G401.6 (cell line): ENCODE measurements at regions not wholly inside any gene's neighbourhood (a gene's known extent, or its start where the extent isn't known, plus 50 kb on each side); places are given as distances from the start of the nearest gene placed in this dataset.
"Not testable (repeated sequence)": the region's sequence is repeated elsewhere in the genome, so short reads cannot be mapped to it uniquely, and the experiment has no call there.

ENCODE experiments used
- FAIRE-seq: peaks from 2 replicates; lab custom pipeline; 2012; peaks lifted over from hg19 to GRCh38; lab: Jason Lieb, UNC

DNA sequence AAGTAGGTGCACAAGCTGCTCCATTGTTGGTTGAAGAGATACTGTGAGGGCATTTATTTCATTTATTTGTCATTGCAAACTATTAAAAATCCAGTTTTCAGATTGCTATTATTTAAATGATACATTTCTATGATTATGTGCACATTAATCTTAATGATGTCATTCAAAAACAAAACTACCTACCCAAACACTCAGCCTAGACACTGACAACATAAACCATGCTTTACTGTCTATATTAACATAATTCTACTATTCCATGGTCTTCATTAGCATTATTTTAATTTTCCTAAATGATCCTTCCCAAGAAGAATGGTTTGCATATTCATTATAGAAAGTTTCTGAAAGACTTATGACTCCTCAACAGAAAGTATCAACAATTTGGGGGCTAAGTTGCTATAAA, 813.0 kb upstream of the SLITRK5 start:
- no peak for FAIRE-seq

DNA sequence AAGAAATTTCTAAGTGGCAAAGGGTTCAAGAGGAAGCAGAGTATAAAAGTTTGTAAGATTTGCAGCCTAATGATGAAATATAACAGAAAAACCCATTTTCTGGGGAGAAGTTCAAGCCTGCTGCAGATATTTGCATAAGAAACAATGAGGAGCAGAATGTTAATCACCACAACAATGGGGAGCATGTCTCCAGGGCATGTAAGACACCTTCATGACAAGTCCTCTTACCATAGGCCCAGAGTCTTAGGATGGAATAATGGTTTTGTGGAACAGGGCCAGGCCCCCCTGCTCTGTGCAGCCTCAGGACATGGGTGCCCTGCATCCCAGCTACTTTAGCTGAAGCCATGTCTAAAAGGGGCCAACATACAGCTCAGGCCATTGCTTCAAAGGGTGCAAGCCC, 809.0 kb upstream of the SLITRK5 start:
- FAIRE-seq = no peak

DNA sequence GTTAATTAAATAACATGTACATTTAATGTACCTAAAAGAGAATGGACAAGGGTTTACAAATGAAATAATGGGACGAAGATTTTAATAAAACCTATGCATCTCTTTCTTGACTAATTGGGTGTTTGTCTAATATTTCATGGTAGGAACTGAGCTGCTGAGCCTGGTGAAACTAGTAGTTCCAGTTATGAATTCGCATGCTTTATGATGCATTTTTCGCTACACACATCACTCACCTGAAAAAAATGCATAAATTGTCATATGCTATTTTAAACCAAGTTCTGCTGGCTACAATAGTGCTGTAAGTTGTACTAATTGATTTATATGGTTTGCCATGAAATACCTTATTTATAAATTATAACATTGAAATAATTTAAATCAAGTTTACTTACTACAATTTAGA, 806.8 kb upstream of the SLITRK5 start:
- FAIRE-seq = no peak

DNA sequence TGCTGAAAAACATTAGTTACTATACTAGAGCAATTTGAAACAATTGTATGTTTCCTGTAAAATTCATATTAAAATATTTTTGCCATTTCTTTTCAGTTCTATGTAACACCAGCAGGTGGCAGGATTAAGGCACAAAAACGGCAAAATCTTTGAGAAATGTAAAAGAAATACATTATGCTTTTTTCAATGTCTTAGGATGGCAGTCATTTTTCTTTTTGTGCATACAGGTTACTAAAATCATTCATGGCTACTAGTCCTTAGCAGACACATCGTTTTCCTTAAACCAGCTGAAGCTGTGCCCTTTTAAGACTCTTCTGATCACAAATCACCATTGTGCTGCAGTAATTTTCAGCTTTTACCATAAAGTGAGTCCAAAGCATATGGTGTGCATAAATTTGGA, 800.7 kb upstream of the SLITRK5 start:
- peak; percentile 96 for FAIRE-seq

DNA sequence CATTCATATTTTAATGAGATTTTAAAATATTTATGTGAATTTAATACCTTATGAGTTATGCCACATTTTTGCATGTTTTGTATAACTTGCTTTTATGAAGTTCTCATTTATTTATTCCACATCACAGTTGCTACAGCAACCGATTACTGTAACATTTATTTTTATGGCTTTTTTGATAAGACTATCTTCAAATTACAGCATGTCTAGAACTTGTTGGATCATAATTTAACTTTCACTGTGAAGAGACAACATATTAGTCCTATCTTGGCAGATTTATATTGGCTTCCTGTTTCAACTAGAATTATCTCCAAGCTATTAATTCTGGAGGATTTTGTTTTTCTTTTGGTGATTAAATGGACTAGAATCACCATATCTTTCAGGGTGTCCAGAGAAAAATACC, 793.7 kb upstream of the SLITRK5 start:
- FAIRE-seq = no peak

DNA sequence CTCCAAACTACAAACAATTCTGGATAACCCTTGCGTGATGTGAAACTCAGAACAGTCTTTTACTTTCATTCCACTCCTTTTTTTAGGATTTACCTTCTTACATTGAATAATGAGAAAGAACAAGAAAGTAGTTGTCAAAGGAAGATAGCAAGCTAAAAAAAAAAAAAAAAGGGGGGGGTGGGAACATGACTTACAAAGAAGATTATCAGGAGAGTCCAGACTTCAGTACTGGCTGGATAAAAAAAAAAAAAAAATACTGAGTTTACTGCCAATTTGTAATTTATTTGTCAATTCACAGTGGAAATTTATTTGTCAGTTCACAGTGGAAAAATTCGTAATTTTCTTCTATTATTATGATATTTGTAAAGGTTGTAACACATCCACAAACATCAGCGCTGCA, 792.4 kb upstream of the SLITRK5 start:
- FAIRE-seq = no peak

DNA sequence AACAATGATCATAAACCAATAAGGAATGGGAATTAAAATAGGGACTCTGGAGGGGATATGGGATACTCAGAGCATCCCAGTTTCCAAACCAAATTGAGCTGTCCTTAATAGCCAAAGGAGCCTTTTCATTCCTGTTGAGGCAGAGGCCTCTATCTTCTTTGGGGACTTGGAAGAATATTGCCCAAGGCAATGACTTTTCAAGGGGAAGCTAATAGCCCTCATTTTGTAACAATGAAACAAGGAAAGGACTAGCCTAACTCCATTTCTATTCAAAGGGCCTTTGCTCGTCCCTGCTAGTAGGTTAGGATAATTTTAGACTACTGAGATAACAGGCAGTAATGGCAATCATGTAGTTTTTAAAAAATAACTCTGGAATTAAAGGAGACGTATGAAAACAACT, 789.8 kb upstream of the SLITRK5 start:
- FAIRE-seq = no peak

DNA sequence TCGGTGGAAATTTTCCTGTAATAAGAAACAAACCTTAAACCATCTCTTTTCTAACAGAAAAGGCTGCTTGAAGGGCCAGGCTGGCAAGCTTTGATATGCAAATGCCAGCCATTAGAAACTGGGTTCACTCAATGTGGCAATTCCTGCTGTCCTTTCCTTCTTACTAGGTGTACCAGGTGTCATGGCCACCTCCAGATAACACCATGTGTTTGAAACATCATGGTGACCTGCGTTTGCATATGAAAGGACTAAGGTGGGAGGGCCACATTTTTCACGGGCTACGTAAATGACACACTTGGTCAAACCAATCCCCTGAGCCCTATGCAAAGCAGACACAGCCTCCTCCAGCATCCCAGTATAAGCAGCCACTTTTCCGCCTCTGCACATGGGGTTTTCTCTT, 789.1 kb upstream of the SLITRK5 start:
- FAIRE-seq = no peak

DNA sequence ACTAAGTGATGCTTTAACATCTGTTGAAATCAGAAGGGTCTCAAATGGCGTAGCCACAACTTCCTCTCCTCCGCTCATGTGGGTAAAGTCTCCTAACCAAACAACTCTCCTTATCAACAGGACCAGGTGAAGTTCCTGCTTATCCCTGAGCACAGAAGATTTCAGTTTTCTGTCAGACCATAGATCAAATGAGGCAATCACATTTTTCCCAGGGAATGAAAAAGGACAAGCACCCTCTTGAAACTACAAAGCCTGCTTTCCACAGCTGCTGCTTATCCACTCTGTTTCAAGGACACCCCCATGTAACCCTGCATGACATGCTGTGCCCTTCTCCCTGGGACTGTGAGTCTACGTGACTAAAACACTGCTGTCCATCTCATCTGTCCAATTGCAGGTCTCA, 788.3 kb upstream of the SLITRK5 start:
- FAIRE-seq = no peak

DNA sequence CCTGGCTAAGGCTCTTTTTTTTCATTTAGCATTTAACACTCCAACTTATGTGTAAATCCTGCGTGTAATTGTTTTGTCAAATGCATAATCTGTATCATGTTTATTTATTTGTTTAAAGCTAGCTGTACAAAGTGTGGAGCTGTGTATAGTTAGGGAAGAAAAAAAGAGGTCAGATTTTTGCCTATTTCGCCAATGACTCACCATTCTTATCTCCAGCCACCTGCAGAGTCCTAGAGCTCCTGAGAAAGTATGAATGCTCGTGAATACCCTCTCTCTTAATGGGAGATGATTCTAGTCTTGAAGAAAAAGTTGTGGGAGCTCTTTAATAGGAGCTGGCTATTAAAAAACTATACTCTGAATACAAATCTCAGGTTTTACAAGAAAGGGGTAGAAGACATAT, 778.8 kb upstream of the SLITRK5 start:
- FAIRE-seq = no peak

DNA sequence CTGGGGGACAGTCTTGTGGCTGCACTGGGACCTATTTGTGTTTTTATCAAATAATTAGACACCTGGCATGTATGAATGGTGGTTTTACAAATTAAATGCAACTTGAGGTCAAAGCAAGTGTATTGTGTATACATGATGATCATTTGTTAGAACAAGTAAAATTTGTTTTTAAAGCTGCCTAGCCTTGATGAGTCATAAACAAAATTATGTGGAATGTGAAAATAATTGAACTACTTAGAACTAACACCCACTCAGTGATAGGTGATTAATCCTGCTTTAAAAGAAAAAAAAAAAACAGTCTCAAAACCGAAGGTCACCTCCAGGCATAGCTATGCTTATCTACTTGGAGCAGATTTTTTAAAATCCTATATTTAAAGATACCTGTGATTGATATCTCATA, 770.3 kb upstream of the SLITRK5 start:
- no peak for FAIRE-seq

DNA sequence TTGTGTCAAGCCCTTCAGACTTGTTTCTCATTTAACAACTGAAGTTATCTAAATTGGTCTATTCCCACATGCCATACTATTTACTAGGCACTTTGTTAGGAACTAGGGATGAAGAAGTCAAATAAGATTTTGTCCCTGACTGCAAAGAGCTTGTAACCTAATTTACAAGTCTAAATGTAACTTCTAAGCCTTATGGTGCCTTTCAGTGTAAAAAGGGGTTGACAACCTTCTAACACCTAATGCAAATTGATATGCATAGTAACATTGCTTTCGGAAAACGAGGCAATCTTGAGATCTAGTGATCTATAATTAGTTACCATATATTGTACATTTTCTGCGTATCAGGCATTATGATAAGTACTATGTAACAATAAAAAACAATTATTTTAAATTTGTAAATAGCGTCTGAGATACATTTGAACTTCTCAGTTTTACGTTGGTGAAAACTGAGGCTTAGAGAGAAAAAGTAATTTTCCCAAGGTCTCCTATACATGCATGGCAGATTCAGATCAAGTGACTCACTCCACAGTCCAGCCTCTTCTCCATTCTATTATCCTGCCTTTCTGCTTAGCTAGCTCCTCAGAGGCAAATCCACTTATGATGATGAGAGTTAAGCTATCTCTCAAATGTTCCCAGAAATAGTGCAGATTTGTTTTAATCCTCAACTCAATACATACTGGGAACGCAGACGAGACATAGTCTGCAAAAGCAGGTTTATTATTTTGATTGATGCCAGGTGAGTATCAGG, 764.9 kb upstream of the SLITRK5 start:
- no peak for FAIRE-seq

DNA sequence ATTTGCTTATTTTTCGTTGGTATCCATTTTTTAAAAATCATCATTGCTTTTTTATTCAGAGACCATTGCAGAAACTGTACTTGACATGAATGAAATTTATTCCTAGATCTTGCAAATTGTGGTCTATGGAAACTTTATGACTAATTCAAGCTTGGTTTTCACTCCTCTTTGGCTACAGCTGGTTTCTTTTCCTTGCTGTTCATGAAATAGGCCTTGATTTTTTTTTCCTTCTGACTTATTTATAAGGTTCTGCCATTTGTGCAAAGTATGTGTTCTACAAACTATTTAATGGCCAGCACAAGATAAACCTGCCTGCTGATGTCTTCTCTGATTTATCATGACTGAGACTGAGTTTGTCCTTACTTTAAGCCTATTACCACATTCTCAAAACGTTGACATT, 764.0 kb upstream of the SLITRK5 start:
- FAIRE-seq = no peak

DNA sequence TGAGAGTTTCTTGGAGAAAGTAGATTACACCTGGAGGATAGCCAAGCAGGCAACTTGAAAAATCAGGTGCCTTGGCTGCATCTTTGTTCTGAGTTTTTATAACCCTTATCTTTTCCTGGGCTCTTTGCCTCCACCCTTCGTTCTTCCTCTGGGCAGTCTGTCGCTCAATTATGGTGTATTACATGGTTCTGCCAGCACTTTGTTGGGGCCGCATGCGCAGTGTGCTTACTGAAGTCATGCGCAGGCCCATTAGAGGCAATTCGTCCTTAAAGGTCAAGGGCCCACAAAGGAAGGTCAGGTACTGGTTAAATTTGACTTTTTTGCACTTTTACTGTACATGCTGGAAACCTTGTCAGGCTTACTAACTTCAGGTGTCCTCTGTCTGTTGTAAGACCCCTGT, 761.9 kb upstream of the SLITRK5 start:
- FAIRE-seq = no peak

DNA sequence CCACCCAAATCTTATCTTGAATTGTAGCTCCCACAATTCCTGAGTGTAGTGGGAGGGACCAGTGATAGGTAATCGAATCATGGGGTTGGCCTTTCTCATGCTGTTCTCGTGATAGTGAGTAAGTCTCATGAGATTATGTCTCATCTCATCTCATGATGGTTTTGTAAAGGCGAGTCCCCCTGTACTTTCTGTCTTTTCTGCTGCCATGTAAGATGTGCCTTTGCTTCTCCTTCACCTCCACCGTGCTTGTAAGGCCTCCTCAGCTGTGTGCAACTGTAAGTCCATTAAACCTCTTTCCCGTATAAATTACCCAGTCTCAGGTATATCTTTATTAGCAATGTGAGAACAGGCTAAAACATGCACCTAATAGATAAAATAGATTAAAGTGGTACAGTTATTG, 756.4 kb upstream of the SLITRK5 start:
- no peak for FAIRE-seq

DNA sequence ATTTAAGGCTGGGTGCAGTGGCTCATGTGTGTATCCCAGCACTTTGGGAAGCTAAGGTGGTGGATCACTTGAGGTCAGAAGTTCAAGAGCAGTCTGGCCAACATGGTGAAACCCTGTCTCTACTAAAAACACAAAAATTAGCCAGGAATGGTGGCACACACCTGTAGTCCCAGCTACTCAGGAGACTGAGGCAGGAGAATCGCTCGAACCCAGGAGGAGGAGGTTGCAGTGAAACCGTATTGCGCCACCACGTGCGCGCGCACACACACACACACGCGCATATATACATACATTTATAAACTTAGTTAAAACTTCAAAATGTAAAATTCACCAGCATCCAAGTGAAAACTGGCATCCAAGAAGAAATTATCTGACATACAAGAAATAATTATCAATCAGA, 753.7 kb upstream of the SLITRK5 start:
- not testable (repeated sequence) for FAIRE-seq

DNA sequence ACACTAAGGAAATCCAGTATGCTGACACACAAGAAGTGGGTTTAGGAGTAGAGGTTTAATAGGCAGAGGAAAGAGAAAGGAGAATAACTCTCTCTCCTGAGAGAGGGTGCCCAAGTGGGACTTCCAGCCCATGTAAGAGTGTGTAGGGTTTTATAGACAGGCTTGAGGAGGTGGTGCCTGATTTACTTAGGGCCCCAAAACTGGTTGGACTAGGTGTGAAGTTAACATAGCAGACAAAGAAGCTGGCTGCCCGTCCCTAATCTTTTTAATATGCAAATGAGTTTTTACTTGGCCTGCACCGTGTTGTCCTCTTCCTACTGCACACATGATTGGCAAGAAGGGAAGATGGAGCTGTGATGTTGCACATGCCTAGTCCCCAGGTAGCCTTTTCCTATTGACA, 752.5 kb upstream of the SLITRK5 start:
- FAIRE-seq = no peak

DNA sequence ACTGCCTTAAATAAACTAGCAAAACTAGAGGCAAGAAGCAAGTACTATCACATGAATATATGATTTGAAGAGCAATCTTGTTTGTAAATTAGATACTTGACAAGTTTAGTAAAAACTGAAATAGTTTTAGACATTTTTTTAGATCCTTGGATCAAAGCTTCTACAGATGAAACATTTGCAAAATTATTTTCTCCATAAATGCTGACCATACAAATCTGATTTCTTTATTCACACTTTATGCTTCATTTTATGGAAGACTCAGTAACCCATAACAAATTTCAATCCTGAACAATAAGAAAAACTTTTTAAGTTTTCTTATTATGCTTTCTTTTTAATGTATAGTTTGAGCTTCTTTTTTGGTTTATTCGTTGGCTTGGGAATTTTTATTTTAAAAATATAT, 750.2 kb upstream of the SLITRK5 start:
- no peak for FAIRE-seq

DNA sequence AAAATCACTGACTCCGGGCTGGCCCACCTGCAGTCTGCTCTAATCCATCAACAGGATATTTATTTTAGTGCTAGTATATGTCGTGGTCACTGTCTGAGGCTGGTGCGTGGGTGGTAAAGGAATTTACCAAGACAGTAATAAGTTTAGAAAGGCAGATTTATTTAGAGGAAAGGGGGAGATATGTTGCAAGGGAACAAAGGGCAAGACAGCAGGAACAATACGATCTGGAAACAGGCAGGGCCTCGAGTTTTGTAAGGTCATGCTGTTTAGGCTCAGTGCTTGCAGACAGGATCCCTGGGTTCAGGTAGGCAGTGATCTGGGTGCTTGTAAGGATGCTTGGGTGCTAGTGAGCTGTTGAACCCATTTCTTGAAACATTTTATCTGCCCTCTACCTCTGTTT, 748.2 kb upstream of the SLITRK5 start:
- FAIRE-seq = no peak

DNA sequence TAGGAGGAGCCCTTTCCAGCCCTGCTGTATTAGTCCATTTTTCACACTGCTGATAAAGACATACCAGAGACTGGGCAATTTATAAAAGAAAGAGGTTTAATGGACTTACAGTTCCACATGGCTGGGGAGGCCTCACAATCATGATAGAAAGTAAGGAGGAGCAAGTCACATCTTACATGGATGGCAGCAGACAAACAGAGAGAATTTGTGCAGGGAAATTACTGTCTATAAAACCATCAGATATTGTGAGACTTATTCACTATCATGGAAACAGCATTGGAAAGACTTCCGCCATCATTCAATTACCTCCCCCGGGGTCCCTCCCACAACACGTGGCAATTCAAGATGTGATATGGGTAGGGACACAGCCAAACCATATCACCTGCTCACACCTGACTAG, 744.3 kb upstream of the SLITRK5 start:
- FAIRE-seq = not testable (repeated sequence)

DNA sequence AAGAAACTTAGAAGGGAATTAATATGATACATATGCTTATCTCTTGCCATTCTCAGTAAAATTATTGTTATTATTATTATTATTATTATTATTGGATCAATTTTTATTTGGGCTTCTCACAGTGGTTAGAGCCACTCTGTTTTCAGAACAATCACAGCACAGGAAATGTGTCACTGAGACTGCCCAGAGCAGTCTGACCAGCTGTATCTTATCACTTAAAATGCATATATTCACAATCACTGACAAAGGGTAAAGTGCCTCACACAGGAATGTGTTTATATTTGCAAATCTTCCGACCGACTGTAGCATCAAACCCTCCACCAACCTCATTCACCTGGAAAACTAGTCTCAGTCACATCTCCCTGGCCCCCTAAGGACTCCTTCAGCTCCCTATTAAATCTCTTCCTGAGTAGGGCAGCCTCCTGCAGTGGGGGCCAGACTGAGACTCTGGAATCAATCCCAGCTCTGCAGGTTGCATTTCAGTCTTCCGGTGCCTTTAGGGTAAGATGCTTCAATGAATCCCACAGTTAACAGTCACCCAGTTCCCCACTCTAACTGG, 738.3 kb upstream of the SLITRK5 start:
- FAIRE-seq = no peak

DNA sequence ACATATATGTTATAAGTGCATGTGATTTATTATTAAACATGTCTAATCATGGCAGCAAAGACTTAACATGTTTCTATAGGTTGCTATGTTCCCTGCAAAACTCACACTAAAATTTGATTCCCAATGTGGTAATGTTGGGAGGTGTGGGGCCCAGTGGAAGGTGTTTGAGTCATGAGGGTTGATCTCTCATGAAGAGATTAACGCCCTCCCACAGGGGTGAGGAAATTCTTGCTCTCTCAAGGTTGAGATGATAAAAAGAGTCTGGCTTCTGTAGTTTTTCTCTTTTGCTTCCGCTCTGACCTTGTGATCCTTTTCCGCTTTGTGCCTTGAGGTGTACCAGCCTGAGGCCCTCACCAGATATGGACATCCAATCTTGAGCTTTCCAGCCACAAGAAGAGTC, 737.5 kb upstream of the SLITRK5 start:
- FAIRE-seq = no peak

DNA sequence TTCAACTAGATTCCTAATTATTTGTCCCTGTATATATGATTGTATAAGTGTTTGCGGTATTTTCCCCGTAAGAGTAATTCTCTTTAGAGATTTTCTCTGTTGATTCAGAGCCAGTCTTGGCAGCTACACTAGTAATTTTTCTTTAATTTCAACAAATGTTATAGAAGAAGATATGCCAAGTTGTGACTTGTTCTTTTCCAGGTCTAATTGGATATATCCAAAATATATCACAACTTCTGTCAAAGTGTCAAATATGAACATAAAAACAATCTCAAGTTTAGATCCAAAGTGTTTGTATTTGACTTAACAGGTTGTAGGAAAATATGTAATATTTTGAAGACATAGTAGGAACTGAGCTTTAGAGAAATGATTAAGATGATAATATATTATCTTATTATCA, 733.9 kb upstream of the SLITRK5 start:
- no peak for FAIRE-seq

DNA sequence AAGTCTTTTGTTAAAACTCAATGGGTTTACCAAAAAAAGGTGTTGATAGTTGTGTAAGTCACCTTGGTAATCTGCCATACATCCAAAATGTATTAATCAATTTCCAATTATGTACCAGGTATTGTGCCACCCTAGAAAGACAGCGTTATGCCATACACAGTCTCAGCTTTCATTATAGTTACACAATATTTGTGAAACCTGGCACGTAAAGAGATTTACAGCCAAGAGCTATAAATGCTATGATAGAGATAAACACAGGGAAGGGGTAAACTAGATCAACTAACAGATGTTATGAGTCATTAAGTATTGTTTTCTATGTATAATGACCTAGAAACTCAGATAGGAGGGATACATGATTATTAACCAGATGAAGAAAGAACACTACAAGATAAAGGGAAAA, 725.6 kb upstream of the SLITRK5 start:
- FAIRE-seq = no peak

DNA sequence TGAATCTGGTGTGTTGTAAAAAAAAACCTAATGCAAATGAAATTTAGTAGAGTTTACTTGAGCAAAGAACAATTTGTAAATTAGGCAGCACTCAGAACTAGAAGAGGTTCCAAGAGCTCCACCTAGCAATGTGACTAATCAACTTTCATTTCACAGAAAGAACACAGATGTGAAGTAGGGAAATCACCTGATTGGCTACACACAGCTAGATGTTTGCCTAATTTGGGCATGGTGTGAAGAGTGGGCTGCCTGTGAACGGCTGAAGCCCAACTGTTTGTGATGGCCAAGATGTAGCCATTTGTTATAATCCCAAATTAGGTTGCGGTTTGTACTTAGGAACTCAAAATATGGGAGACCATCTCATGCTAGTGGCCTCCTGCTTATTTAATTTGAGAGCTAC, 724.4 kb upstream of the SLITRK5 start:
- no peak for FAIRE-seq
